Gastroesophageal sphincter (tissue), 3 donors: ENCODE measurements at regions not wholly inside any gene's neighbourhood (a gene's known extent, or its start where the extent isn't known, plus 50 kb on each side); places are given as distances from the start of the nearest gene placed in this dataset.

Source experiments
- CTCF ChIP-seq, 4 experiments: fragments of 200-600 bp in 2 of 4; fragments of 450-650 bp in 2 of 4; sonication (generic) in 1 of 4; IDR thresholded peaks; one replicate each; pipeline ENCODE4 v1.5.1; 2017 to 2019; ENCODE audit warnings: antibody characterized with exemption in 4 of 4, mild to moderate bottlenecking in 2 of 4, moderate library complexity in 2 of 4
- POLR2A ChIP-seq, 2 donors: fragments of 450-650 bp; IDR thresholded peaks; one replicate each; pipeline ENCODE4 v1.6.1; 2017; ENCODE audit warnings: antibody characterized with exemption in 2 of 2, mild to moderate bottlenecking in 2 of 2, moderate library complexity in 1 of 2
- POLR2AphosphoS5 ChIP-seq: sonication (generic); formaldehyde crosslinking; IDR thresholded peaks from one replicate; pipeline ENCODE4 v1.6.1; 2017; ENCODE audit warnings: antibody characterized with exemption

DNA sequence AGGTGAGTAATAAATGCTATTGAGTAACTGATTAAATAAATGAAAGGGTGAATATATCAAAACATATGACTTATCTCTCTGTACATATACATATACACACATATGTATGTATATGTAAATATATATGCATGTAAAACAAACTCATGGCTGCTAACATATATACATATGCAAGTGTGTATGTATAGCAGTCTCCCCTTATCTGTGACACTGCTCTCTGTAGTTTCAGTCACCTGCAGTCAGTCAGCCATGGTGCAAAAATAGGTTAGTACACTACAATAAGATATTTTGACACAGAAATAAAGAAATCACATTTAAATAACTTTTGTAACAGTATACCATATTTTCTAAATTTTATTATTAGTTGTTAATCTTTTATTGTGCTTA, 467.4 kb downstream of the EPHA5 start:
- no peak for TF ChIP-seq POLR2A (IDR thresholded peaks at IDR 0.05)
- no peak for TF ChIP-seq CTCF (IDR thresholded peaks at IDR 0.05)
- no peak for TF ChIP-seq POLR2AphosphoS5
